ENCODE measurements at regions not wholly inside any gene's neighbourhood (a gene's known extent, or its start where the extent isn't known, plus 50 kb on each side); places are given as distances from the start of the nearest gene placed in this dataset.

- TF ChIP-seq CTCF (IDR thresholded peaks at IDR 0.05), result no peak
- no peak for TF ChIP-seq POLR2A (IDR thresholded peaks at IDR 0.05)
Measured at GRCh38 chr2:134139611-134140010, 114.3 kb upstream of the MGAT5 start.
